HG03575 (cell line): ENCODE measurements at regions not wholly inside any gene's neighbourhood (a gene's known extent, or its start where the extent isn't known, plus 50 kb on each side); places are given as distances from the start of the nearest gene placed in this dataset.
"Not testable (repeated sequence)": the region's sequence is repeated elsewhere in the genome, so short reads cannot be mapped to it uniquely, and the experiment has no call there.

ENCODE experiments used
- ATAC-seq: cut with Tn5 transposase; IDR thresholded peaks from one replicate; pipeline ENCODE4 v1.9.1; 2021; ENCODE audit not compliant: unreplicated experiment, insufficient number of reproducible peaks, low FRiP score; ENCODE audit errors: extremely low read depth

GRCh38 chr18:38792731-38793130 lies 1227.1 kb upstream of the CELF4 start:
- ATAC-seq, result no peak

GRCh38 chr18:38790786-38791185 lies 1225.2 kb upstream of the CELF4 start:
- ATAC-seq, result no peak

GRCh38 chr18:38790303-38790702 lies 1224.7 kb upstream of the CELF4 start:
- no peak for ATAC-seq

- ATAC-seq, result no peak
These were observed 1223.5 kb upstream of the CELF4 start for GRCh38 chr18:38789141-38789540.

GRCh38 chr18:38786906-38787305 lies 1221.3 kb upstream of the CELF4 start:
- ATAC-seq, result no peak

GRCh38 chr18:38771620-38772019 lies 1206.0 kb upstream of the CELF4 start:
- not testable (repeated sequence) for ATAC-seq

- ATAC-seq, result no peak
These were observed 1202.9 kb upstream of the CELF4 start for GRCh38 chr18:38768504-38768903.

- ATAC-seq, result no peak
These were observed 1193.9 kb upstream of the CELF4 start for GRCh38 chr18:38759457-38759856.

GRCh38 chr18:38756436-38756835 lies 1190.8 kb upstream of the CELF4 start:
- no peak for ATAC-seq

GRCh38 chr18:38752430-38752829 lies 1186.8 kb upstream of the CELF4 start:
- ATAC-seq, result peak; percentile 60

- no peak for ATAC-seq
These were observed 1186.3 kb upstream of the CELF4 start for GRCh38 chr18:38751898-38752297.

GRCh38 chr18:38751211-38751610 lies 1185.6 kb upstream of the CELF4 start:
- no peak for ATAC-seq

GRCh38 chr18:38750751-38751150 lies 1185.2 kb upstream of the CELF4 start:
- ATAC-seq, result no peak

GRCh38 chr18:38747153-38747552 lies 1181.6 kb upstream of the CELF4 start:
- no peak for ATAC-seq

- not testable (repeated sequence) for ATAC-seq
These were observed 1154.6 kb upstream of the CELF4 start for GRCh38 chr18:38720181-38720580.

- no peak for ATAC-seq
These were observed 1152.8 kb upstream of the CELF4 start for GRCh38 chr18:38718365-38718901.

GRCh38 chr18:38709122-38709521 lies 1143.5 kb upstream of the CELF4 start:
- no peak for ATAC-seq

GRCh38 chr18:38706373-38706772 lies 1140.8 kb upstream of the CELF4 start:
- no peak for ATAC-seq

GRCh38 chr18:38698088-38698487 lies 1132.5 kb upstream of the CELF4 start:
- ATAC-seq, result no peak

- no peak for ATAC-seq
These were observed 1130.1 kb upstream of the CELF4 start for GRCh38 chr18:38695559-38696280.

GRCh38 chr18:38693104-38693503 lies 1127.5 kb upstream of the CELF4 start:
- ATAC-seq, result no peak
